ENCODE measurements at regions not wholly inside any gene's neighbourhood (a gene's known extent, or its start where the extent isn't known, plus 50 kb on each side); places are given as distances from the start of the nearest gene placed in this dataset.
"Not testable (repeated sequence)": the region's sequence is repeated elsewhere in the genome, so short reads cannot be mapped to it uniquely, and the experiment has no call there.

GRCh38 chr13:22801402-22802003 lies 379.3 kb upstream of the SGCG start:
- TF ChIP-seq CTCF (conservative IDR thresholded peaks at IDR 0.05; ENCODE audit: low read length) (peak; percentile 48), EZH2phosphoT487 (IDR thresholded peaks at IDR 0.05; ENCODE audit: borderline replicate concordance) (no peak)
- no peak overlapping the region for H3K4me3 ChIP-seq (ENCODE audit: low read length, poor library complexity, severe bottlenecking)
- no peaks in the 10 kb centered on the region for H3K9me2 ChIP-seq (replicated peaks; ENCODE audit: low read depth, low read length)
- H4K20me1 ChIP-seq (ENCODE audit: insufficient read depth, low read length, poor library complexity, severe bottlenecking), result no peaks in the 10 kb centered on the region
- no peak overlapping the region for H2AFZ ChIP-seq (ENCODE audit: low read length)
- H3K9ac ChIP-seq (ENCODE audit: low read depth, low read length, poor library complexity, severe bottlenecking), result no peak overlapping the region
- no peaks in the 10 kb centered on the region for H3K79me2 ChIP-seq (ENCODE audit: insufficient read depth, low read length)
- no peaks in the 10 kb centered on the region for H3F3A ChIP-seq (ENCODE audit: low read depth)
- no peaks in the 10 kb centered on the region for H3K9me3 ChIP-seq (ENCODE audit: insufficient read depth, low read depth, low read length)
- H3K4me2 ChIP-seq (ENCODE audit: low read depth, low read length, poor library complexity, severe bottlenecking), result no peak overlapping the region
- H3K36me3 ChIP-seq (ENCODE audit: insufficient read depth, low read length), result no peaks in the 10 kb centered on the region
- no peaks in the 10 kb centered on the region for H3K4me1 ChIP-seq (ENCODE audit: insufficient read depth, low read length, poor library complexity, severe bottlenecking)
- no peaks in the 10 kb centered on the region for H3K27me3 ChIP-seq (ENCODE audit: insufficient read depth, low read length, poor library complexity, severe bottlenecking)

- TF ChIP-seq EZH2phosphoT487 (IDR thresholded peaks at IDR 0.05; ENCODE audit: borderline replicate concordance) (no peak), CTCF (conservative IDR thresholded peaks at IDR 0.05; ENCODE audit: low read length) (no peak)
- H3K4me1 ChIP-seq (ENCODE audit: insufficient read depth, low read length, poor library complexity, severe bottlenecking), result no peaks in the 10 kb centered on the region
- no peaks in the 10 kb centered on the region for H3K9me3 ChIP-seq (ENCODE audit: insufficient read depth, low read depth, low read length)
- H3K9me2 ChIP-seq (replicated peaks; ENCODE audit: low read depth, low read length), result no peaks in the 10 kb centered on the region
- H3K36me3 ChIP-seq (ENCODE audit: insufficient read depth, low read length), result no peaks in the 10 kb centered on the region
- H3K27me3 ChIP-seq (ENCODE audit: insufficient read depth, low read length, poor library complexity, severe bottlenecking), result no peaks in the 10 kb centered on the region
- H4K20me1 ChIP-seq (ENCODE audit: insufficient read depth, low read length, poor library complexity, severe bottlenecking), result no peaks in the 10 kb centered on the region
- H3F3A ChIP-seq (ENCODE audit: low read depth), result no peaks in the 10 kb centered on the region
- H3K79me2 ChIP-seq (ENCODE audit: insufficient read depth, low read length), result no peaks in the 10 kb centered on the region
- no peak overlapping the region for H3K4me2 ChIP-seq (ENCODE audit: low read depth, low read length, poor library complexity, severe bottlenecking)
- H3K9ac ChIP-seq (ENCODE audit: low read depth, low read length, poor library complexity, severe bottlenecking), result no peak overlapping the region
- H3K4me3 ChIP-seq (ENCODE audit: low read length, poor library complexity, severe bottlenecking), result no peak overlapping the region
- H2AFZ ChIP-seq (ENCODE audit: low read length), result no peak overlapping the region
These were observed 368.0 kb upstream of the SGCG start for GRCh38 chr13:22812793-22813192.

GRCh38 chr13:22813531-22814377 lies 367.0 kb upstream of the SGCG start:
- H3F3A ChIP-seq (ENCODE audit: low read depth); H3K27me3 ChIP-seq (ENCODE audit: insufficient read depth, low read length, poor library complexity, severe bottlenecking); H3K36me3 ChIP-seq (ENCODE audit: insufficient read depth, low read length); H2AFZ ChIP-seq (ENCODE audit: low read length); H3K4me2 ChIP-seq (ENCODE audit: low read depth, low read length, poor library complexity, severe bottlenecking); H3K9me3 ChIP-seq (ENCODE audit: insufficient read depth, low read depth, low read length); H3K79me2 ChIP-seq (ENCODE audit: insufficient read depth, low read length); H3K9me2 ChIP-seq (replicated peaks; ENCODE audit: low read depth, low read length); H4K20me1 ChIP-seq (ENCODE audit: insufficient read depth, low read length, poor library complexity, severe bottlenecking); H3K4me1 ChIP-seq (ENCODE audit: insufficient read depth, low read length, poor library complexity, severe bottlenecking); H3K4me3 ChIP-seq (ENCODE audit: low read length, poor library complexity, severe bottlenecking); H3K9ac ChIP-seq (ENCODE audit: low read depth, low read length, poor library complexity, severe bottlenecking): not testable (repeated sequence)

GRCh38 chr13:22814433-22814832 lies 366.3 kb upstream of the SGCG start:
- not testable (repeated sequence) for H3K9ac ChIP-seq (ENCODE audit: low read depth, low read length, poor library complexity, severe bottlenecking); H4K20me1 ChIP-seq (ENCODE audit: insufficient read depth, low read length, poor library complexity, severe bottlenecking)

More at GRCh38 chr13:22814433-22814832, 366.3 kb upstream of the SGCG start:
- not testable (repeated sequence) for H3K27me3 ChIP-seq (ENCODE audit: insufficient read depth, low read length, poor library complexity, severe bottlenecking); H3K9me2 ChIP-seq (replicated peaks; ENCODE audit: low read depth, low read length); H3F3A ChIP-seq (ENCODE audit: low read depth); H3K4me3 ChIP-seq (ENCODE audit: low read length, poor library complexity, severe bottlenecking); H3K9me3 ChIP-seq (ENCODE audit: insufficient read depth, low read depth, low read length); H2AFZ ChIP-seq (ENCODE audit: low read length); H3K4me2 ChIP-seq (ENCODE audit: low read depth, low read length, poor library complexity, severe bottlenecking); H3K36me3 ChIP-seq (ENCODE audit: insufficient read depth, low read length); H3K4me1 ChIP-seq (ENCODE audit: insufficient read depth, low read length, poor library complexity, severe bottlenecking); H3K79me2 ChIP-seq (ENCODE audit: insufficient read depth, low read length)
